Gastrocnemius medialis (tissue), 4 donors: ENCODE measurements at regions not wholly inside any gene's neighbourhood (a gene's known extent, or its start where the extent isn't known, plus 50 kb on each side); places are given as distances from the start of the nearest gene placed in this dataset.

ENCODE experiments used
- CTCF ChIP-seq, 5 experiments: fragments of 450-650 bp in 3 of 5; fragments of 200-600 bp in 2 of 5; sonication (generic) in 2 of 5; IDR thresholded peaks in 4 of 5; conservative IDR thresholded peaks in 1 of 5; 1 replicate in 4 of 5; 2 replicates in 1 of 5; pipeline ENCODE4 v1.5.1; 2016 to 2019; ENCODE audit warnings: antibody characterized with exemption in 5 of 5, mild to moderate bottlenecking in 3 of 5, moderate library complexity in 3 of 5
- POLR2A ChIP-seq, 2 donors: fragments of 450-650 bp; IDR thresholded peaks; one replicate each; pipeline ENCODE4 v1.6.1; 2017; ENCODE audit warnings: antibody characterized with exemption in 2 of 2, mild to moderate bottlenecking in 2 of 2, moderate library complexity in 2 of 2

- TF ChIP-seq CTCF (IDR thresholded peaks at IDR 0.05 in 4 of 5, conservative IDR thresholded peaks at IDR 0.05 in 1 of 5) (no peak), POLR2A (IDR thresholded peaks at IDR 0.05) (no peak)
Measured at GRCh38 chr7:3165681-3166580, 122.3 kb upstream of the CARD11 start.
